GM06990 (cell line): ENCODE measurements at regions not wholly inside any gene's neighbourhood (a gene's known extent, or its start where the extent isn't known, plus 50 kb on each side); places are given as distances from the start of the nearest gene placed in this dataset.

ENCODE experiments used
- DNase-seq: peaks from one replicate; pipeline ENCODE4 v3.0.0-alpha.2; 2011; ENCODE audit not compliant: insufficient read length; ENCODE audit errors: extremely low read depth
- H3K27me3 ChIP-seq: replicated peaks from 2 replicates; pipeline ENCODE4 v1.6.0; 2011; ENCODE audit warnings: low read length; ENCODE audit not compliant: control insufficient read depth, insufficient read depth
- H3K36me3 ChIP-seq: 2 replicates; pipeline ENCODE4 v1.5.1; 2011; ENCODE audit warnings: low read length; ENCODE audit not compliant: control insufficient read depth, insufficient read depth
- H3K4me3 ChIP-seq: replicated peaks from 2 replicates; pipeline ENCODE4 v1.5.1; 2011; ENCODE audit warnings: low read depth, mild to moderate bottlenecking, control low read depth, low read length
- CTCF ChIP-seq: IDR thresholded peaks from 2 replicates; pipeline ENCODE4 v1.5.1; 2011; ENCODE audit warnings: low read length, control low read depth, mild to moderate bottlenecking, inconsistent platforms; ENCODE audit not compliant: insufficient read depth, poor library complexity, severe bottlenecking

DNA sequence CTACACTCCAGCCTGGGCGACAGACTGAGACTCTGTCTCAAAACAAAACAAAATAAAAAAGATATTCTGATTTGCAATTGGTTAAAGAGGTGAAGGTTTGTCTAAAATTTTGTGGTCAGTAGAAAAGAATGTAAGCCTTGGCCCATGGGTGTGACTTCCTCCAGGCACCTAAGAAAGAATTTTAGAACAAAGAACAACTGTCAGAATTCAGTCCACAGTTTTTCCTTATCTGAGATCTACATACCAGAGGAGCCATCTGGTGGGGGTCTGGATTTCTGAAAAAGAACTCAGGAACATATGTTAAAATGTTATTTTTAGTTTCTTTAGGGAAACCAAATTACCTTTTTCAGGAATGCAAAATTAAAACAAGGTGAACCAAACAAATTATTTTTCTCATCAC is 434.1 kb downstream of the ANKRD50 start:
- H3K36me3 ChIP-seq: no peaks in the 10 kb centered on the region
- no peak for TF ChIP-seq CTCF
- DNase-seq: no peak
- no peaks in the 10 kb centered on the region for H3K27me3 ChIP-seq
- H3K4me3 ChIP-seq: no peak overlapping the region

GRCh38 chr4:124279741-124280140 is 432.8 kb downstream of the ANKRD50 start:
- H3K27me3 ChIP-seq: no peaks in the 10 kb centered on the region
- TF ChIP-seq CTCF: no peak
- H3K36me3 ChIP-seq: no peaks in the 10 kb centered on the region
- no peak for DNase-seq
- no peak overlapping the region for H3K4me3 ChIP-seq

GRCh38 chr4:124282301-124282898 is 430.1 kb downstream of the ANKRD50 start:
- TF ChIP-seq CTCF: no peak
- Histone ChIP-seq H3K4me3 (no peak overlapping the region), H3K27me3 (no peaks in the 10 kb centered on the region), H3K36me3 (no peaks in the 10 kb centered on the region)
- DNase-seq: no peak

- Histone ChIP-seq H3K4me3 (no peak overlapping the region), H3K36me3 (no peaks in the 10 kb centered on the region), H3K27me3 (no peaks in the 10 kb centered on the region)
- DNase-seq: no peak
- TF ChIP-seq CTCF: no peak
These were observed 423.6 kb downstream of the ANKRD50 start for GRCh38 chr4:124288706-124289486.

GRCh38 chr4:124290678-124291077 is 421.9 kb downstream of the ANKRD50 start:
- no peak for TF ChIP-seq CTCF
- DNase-seq: no peak
- no peaks in the 10 kb centered on the region for H3K36me3 ChIP-seq
- H3K27me3 ChIP-seq: no peaks in the 10 kb centered on the region
- no peak overlapping the region for H3K4me3 ChIP-seq
